Astrocyte (in vitro differentiated cells and primary cell): ENCODE measurements at regions not wholly inside any gene's neighbourhood (a gene's known extent, or its start where the extent isn't known, plus 50 kb on each side); places are given as distances from the start of the nearest gene placed in this dataset.

Experiments
- DNase-seq: peaks from one replicate; pipeline ENCODE4 v3.0.0-alpha.2; 2010; ENCODE audit warnings: low read depth
- FAIRE-seq: peaks from 2 replicates; lab custom pipeline; 2011; peaks lifted over from hg19 to GRCh38; lab: Jason Lieb, UNC
- H2AFZ ChIP-seq: 2 replicates; pipeline ENCODE4 v1.6.0; 2012; ENCODE audit warnings: low read depth, low read length, inconsistent platforms
- H3K27ac ChIP-seq: 2 replicates; pipeline ENCODE4 v1.5.1; 2011; ENCODE audit warnings: low read depth, low read length, inconsistent platforms
- H3K27me3 ChIP-seq: 2 replicates; pipeline ENCODE4 v1.6.0; 2011; ENCODE audit warnings: low read length, inconsistent platforms; ENCODE audit not compliant: insufficient read depth
- H3K36me3 ChIP-seq: 2 replicates; pipeline ENCODE4 v1.5.1; 2011; ENCODE audit warnings: low read length, inconsistent platforms; ENCODE audit not compliant: insufficient read depth
- H3K4me1 ChIP-seq: 2 replicates; pipeline ENCODE4 v1.5.1; 2011; ENCODE audit warnings: low read length, inconsistent platforms; ENCODE audit not compliant: insufficient read depth
- H3K4me2 ChIP-seq: 2 replicates; pipeline ENCODE4 v1.6.0; 2012; ENCODE audit warnings: low read length, inconsistent platforms
- H3K4me3 ChIP-seq: 2 replicates; pipeline ENCODE4 v1.5.1; 2011; ENCODE audit warnings: low read depth, mild to moderate bottlenecking, low read length, inconsistent platforms; ENCODE audit not compliant: insufficient read depth
- H3K79me2 ChIP-seq: 2 replicates; pipeline ENCODE4 v1.6.0; 2012; ENCODE audit warnings: mild to moderate bottlenecking, low read length, inconsistent platforms; ENCODE audit not compliant: insufficient read depth
- H3K9ac ChIP-seq: 2 replicates; pipeline ENCODE4 v1.6.0; 2012; ENCODE audit warnings: mild to moderate bottlenecking, low read length, inconsistent platforms
- H3K9me3 ChIP-seq: 2 replicates; pipeline ENCODE4 v1.5.1; 2012; ENCODE audit warnings: low read depth, mild to moderate bottlenecking, low read length, inconsistent platforms; ENCODE audit not compliant: insufficient read depth
- H4K20me1 ChIP-seq: 2 replicates; pipeline ENCODE4 v1.6.0; 2012; ENCODE audit warnings: low read length, inconsistent platforms; ENCODE audit not compliant: insufficient read depth
- H3K27ac Mint-ChIP-seq: one replicate; pipeline ENCODE4 v1.8.0; 2021; ENCODE audit warnings: mild to moderate bottlenecking, mixed read lengths; ENCODE audit not compliant: unreplicated experiment
- H3K27me3 Mint-ChIP-seq: one replicate; pipeline ENCODE4 v1.8.0; 2021; ENCODE audit warnings: low read depth, mixed read lengths; ENCODE audit not compliant: unreplicated experiment
- H3K36me3 Mint-ChIP-seq: one replicate; pipeline ENCODE4 v1.8.0; 2021; ENCODE audit warnings: low read depth, mixed read lengths; ENCODE audit not compliant: unreplicated experiment
- H3K4me1 Mint-ChIP-seq: one replicate; pipeline ENCODE4 v1.8.0; 2021; ENCODE audit warnings: low read depth, mixed read lengths; ENCODE audit not compliant: unreplicated experiment
- H3K4me3 Mint-ChIP-seq: one replicate; pipeline ENCODE4 v1.8.0; 2021; ENCODE audit warnings: mild to moderate bottlenecking, moderate library complexity, mixed read lengths; ENCODE audit not compliant: unreplicated experiment
- H3K9me3 Mint-ChIP-seq: one replicate; pipeline ENCODE4 v1.8.0; 2021; ENCODE audit warnings: mild to moderate bottlenecking, mixed read lengths; ENCODE audit not compliant: unreplicated experiment
- EZH2 ChIP-seq: IDR thresholded peaks from 2 replicates; pipeline ENCODE4 v1.6.1; 2012; ENCODE audit warnings: mild to moderate bottlenecking, low read length, inconsistent platforms; ENCODE audit not compliant: insufficient read depth
- TF ChIP-seq, protein P1 (sequence below): IDR thresholded peaks from 2 replicates; pipeline ENCODE4 v1.5.1; 2011; ENCODE audit warnings: low read depth, mild to moderate bottlenecking, inconsistent platforms, low read length, moderate library complexity; ENCODE audit not compliant: insufficient read depth

- H3K4me3 ChIP-seq, result no peak overlapping the region
- H4K20me1 ChIP-seq, result no peaks in the 10 kb centered on the region
- Mint-ChIP-seq H3K4me3 (no peak overlapping the region), H3K4me1 (no peaks in the 10 kb centered on the region), H3K27me3 (peaks cover 6% of the 10 kb centered on the region), H3K36me3 (no peaks in the 10 kb centered on the region), H3K27ac (no peak overlapping the region), H3K9me3 (peaks cover 9% of the 10 kb centered on the region)
- H3K4me1 ChIP-seq, result no peaks in the 10 kb centered on the region
- H3K36me3 ChIP-seq, result no peaks in the 10 kb centered on the region
- TF ChIP-seq, protein P1, sequence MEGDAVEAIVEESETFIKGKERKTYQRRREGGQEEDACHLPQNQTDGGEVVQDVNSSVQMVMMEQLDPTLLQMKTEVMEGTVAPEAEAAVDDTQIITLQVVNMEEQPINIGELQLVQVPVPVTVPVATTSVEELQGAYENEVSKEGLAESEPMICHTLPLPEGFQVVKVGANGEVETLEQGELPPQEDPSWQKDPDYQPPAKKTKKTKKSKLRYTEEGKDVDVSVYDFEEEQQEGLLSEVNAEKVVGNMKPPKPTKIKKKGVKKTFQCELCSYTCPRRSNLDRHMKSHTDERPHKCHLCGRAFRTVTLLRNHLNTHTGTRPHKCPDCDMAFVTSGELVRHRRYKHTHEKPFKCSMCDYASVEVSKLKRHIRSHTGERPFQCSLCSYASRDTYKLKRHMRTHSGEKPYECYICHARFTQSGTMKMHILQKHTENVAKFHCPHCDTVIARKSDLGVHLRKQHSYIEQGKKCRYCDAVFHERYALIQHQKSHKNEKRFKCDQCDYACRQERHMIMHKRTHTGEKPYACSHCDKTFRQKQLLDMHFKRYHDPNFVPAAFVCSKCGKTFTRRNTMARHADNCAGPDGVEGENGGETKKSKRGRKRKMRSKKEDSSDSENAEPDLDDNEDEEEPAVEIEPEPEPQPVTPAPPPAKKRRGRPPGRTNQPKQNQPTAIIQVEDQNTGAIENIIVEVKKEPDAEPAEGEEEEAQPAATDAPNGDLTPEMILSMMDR, result no peak
- no peak for TF ChIP-seq EZH2
- no peak overlapping the region for H3K27ac ChIP-seq
- H2AFZ ChIP-seq, result no peak overlapping the region
- H3K27me3 ChIP-seq, result no peaks in the 10 kb centered on the region
- peaks cover 3% of the 10 kb centered on the region for H3K9me3 ChIP-seq
- H3K4me2 ChIP-seq, result no peak overlapping the region
- no peak overlapping the region for H3K9ac ChIP-seq
- FAIRE-seq (no peak), DNase-seq (no peak)
- H3K79me2 ChIP-seq, result no peaks in the 10 kb centered on the region
Measured at GRCh38 chr5:3511519-3511918, 84.1 kb upstream of the IRX1 start.

- H3K36me3 Mint-ChIP-seq, result no peaks in the 10 kb centered on the region
- Histone ChIP-seq H3K27me3 (no peaks in the 10 kb centered on the region), H3K36me3 (no peaks in the 10 kb centered on the region), H3K79me2 (no peaks in the 10 kb centered on the region), H3K9me3 (peaks cover 3% of the 10 kb centered on the region), H3K9ac (no peak overlapping the region), H3K4me1 (no peaks in the 10 kb centered on the region), H3K27ac (no peak overlapping the region), H3K4me2 (no peak overlapping the region), H4K20me1 (no peaks in the 10 kb centered on the region), H3K4me3 (no peak overlapping the region), H2AFZ (no peak overlapping the region)
- H3K27ac Mint-ChIP-seq, result no peak overlapping the region
- no peak for TF ChIP-seq EZH2
- TF ChIP-seq, protein P1, result no peak
- H3K4me3 Mint-ChIP-seq, result no peak overlapping the region
- DNase-seq (no peak), FAIRE-seq (no peak)
- peaks cover 9% of the 10 kb centered on the region for H3K9me3 Mint-ChIP-seq
- peaks cover 5% of the 10 kb centered on the region for H3K27me3 Mint-ChIP-seq
- H3K4me1 Mint-ChIP-seq, result no peaks in the 10 kb centered on the region
Measured at GRCh38 chr5:3510642-3511417, 84.8 kb upstream of the IRX1 start.

- no peak for DNase-seq
- Histone ChIP-seq H2AFZ (no peak overlapping the region), H3K4me1 (no peaks in the 10 kb centered on the region), H3K36me3 (no peaks in the 10 kb centered on the region), H3K27me3 (no peaks in the 10 kb centered on the region), H3K79me2 (no peaks in the 10 kb centered on the region), H3K4me3 (no peak overlapping the region), H3K4me2 (no peak overlapping the region), H3K27ac (no peak overlapping the region), H4K20me1 (no peaks in the 10 kb centered on the region), H3K9ac (no peak overlapping the region), H3K9me3 (peaks cover 6% of the 10 kb centered on the region)
- Mint-ChIP-seq H3K9me3 (peaks cover 9% of the 10 kb centered on the region), H3K4me1 (no peaks in the 10 kb centered on the region), H3K27ac (no peak overlapping the region), H3K27me3 (peaks cover 2% of the 10 kb centered on the region), H3K4me3 (no peak overlapping the region), H3K36me3 (no peaks in the 10 kb centered on the region)
- TF ChIP-seq, protein P1, result no peak
- no peak for TF ChIP-seq EZH2
- no peak for FAIRE-seq
Measured at GRCh38 chr5:3509290-3509689, 86.3 kb upstream of the IRX1 start.
